A549 (cell line): ENCODE measurements at regions not wholly inside any gene's neighbourhood (a gene's known extent, or its start where the extent isn't known, plus 50 kb on each side); places are given as distances from the start of the nearest gene placed in this dataset.

Experiments
- EP300 ChIP-seq, 2 experiments: fragments of >200 bp; sonication (Bioruptor Twin); formaldehyde crosslinking; IDR thresholded peaks; 2 replicates in 1 of 2; 3 replicates in 1 of 2; pipeline ENCODE4 v1.6.1; 2016 to 2017
- JUN ChIP-seq, 2 experiments: fragments of >200 bp; sonication (Bioruptor Twin); formaldehyde crosslinking; IDR thresholded peaks; 2 replicates in 1 of 2; 3 replicates in 1 of 2; pipeline ENCODE4 v1.6.1; 2016 to 2017
- KDM1A ChIP-seq: fragments of 200-600 bp; sonication (generic); IDR thresholded peaks from 2 replicates; pipeline ENCODE4 v1.6.1; 2016; ENCODE audit warnings: low read depth, mild to moderate bottlenecking
- KDM5A ChIP-seq: fragments of 200-600 bp; sonication (generic); IDR thresholded peaks from 2 replicates; pipeline ENCODE4 v1.6.1; 2016; ENCODE audit warnings: antibody characterized with exemption, mild to moderate bottlenecking
- MAZ ChIP-seq: fragments of 150-350 bp; IDR thresholded peaks from 2 replicates; pipeline ENCODE4 v1.6.1; 2014; ENCODE audit warnings: antibody characterized with exemption, low read depth, low read length, borderline replicate concordance
- POLR2A ChIP-seq: IDR thresholded peaks from 2 replicates; pipeline ENCODE4 v1.6.1; 2012; ENCODE audit warnings: mild to moderate bottlenecking, low read length
- RCOR1 ChIP-seq: fragments of 150-350 bp; IDR thresholded peaks from 2 replicates; pipeline ENCODE4 v1.6.1; 2014; ENCODE audit warnings: antibody characterized with exemption, low read length, low read depth
- RFX5 ChIP-seq: fragments of 450-650 bp; IDR thresholded peaks from 2 replicates; pipeline ENCODE4 v1.7.1; 2014; ENCODE audit warnings: antibody characterized with exemption, mild to moderate bottlenecking, moderate library complexity
- TF ChIP-seq, protein P1 (sequence below): fragments of >200 bp; sonication (Bioruptor Twin); formaldehyde crosslinking; IDR thresholded peaks from 3 replicates; pipeline ENCODE4 v1.5.1; 2016
- TF ChIP-seq, protein P2 (sequence below): IDR thresholded peaks from 2 replicates; pipeline ENCODE4 v1.6.1; 2012
- TF ChIP-seq, protein P3 (sequence below): fragments of 450-650 bp; IDR thresholded peaks from 2 replicates; pipeline ENCODE4 v1.6.1; 2014; ENCODE audit warnings: antibody characterized with exemption

DNA sequence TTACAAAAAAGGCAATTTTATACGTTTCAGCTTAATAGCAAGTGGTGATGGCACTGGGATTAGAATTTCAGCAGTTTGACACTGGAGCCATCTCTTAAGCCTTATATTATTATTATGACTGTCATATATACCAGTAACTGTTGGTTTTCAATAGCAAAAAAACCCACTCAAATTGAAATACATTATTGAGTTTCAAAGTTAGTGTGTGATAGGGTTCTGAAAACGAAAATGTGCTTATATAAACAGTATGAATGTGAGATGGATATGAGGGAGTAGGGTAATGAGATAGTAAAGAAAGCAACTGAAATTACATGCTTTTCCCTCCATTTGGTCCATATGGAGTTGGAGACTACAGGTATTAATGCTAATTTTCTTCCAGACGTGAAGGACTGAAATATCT is 68.6 kb upstream of the ACTBL2 start:
- TF ChIP-seq RCOR1 = no peak
- TF ChIP-seq, protein P1, sequence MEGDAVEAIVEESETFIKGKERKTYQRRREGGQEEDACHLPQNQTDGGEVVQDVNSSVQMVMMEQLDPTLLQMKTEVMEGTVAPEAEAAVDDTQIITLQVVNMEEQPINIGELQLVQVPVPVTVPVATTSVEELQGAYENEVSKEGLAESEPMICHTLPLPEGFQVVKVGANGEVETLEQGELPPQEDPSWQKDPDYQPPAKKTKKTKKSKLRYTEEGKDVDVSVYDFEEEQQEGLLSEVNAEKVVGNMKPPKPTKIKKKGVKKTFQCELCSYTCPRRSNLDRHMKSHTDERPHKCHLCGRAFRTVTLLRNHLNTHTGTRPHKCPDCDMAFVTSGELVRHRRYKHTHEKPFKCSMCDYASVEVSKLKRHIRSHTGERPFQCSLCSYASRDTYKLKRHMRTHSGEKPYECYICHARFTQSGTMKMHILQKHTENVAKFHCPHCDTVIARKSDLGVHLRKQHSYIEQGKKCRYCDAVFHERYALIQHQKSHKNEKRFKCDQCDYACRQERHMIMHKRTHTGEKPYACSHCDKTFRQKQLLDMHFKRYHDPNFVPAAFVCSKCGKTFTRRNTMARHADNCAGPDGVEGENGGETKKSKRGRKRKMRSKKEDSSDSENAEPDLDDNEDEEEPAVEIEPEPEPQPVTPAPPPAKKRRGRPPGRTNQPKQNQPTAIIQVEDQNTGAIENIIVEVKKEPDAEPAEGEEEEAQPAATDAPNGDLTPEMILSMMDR = no peak
- TF ChIP-seq, protein P2, sequence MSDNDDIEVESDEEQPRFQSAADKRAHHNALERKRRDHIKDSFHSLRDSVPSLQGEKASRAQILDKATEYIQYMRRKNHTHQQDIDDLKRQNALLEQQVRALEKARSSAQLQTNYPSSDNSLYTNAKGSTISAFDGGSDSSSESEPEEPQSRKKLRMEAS = no peak
- no peak for TF ChIP-seq EP300 (IDR thresholded peaks at IDR 0.05)
- TF ChIP-seq, protein P3, sequence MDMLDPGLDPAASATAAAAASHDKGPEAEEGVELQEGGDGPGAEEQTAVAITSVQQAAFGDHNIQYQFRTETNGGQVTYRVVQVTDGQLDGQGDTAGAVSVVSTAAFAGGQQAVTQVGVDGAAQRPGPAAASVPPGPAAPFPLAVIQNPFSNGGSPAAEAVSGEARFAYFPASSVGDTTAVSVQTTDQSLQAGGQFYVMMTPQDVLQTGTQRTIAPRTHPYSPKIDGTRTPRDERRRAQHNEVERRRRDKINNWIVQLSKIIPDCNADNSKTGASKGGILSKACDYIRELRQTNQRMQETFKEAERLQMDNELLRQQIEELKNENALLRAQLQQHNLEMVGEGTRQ = no peak
- TF ChIP-seq KDM1A = no peak
- no peak for TF ChIP-seq RFX5
- TF ChIP-seq MAZ = no peak
- TF ChIP-seq JUN (IDR thresholded peaks at IDR 0.05) = no peak
- no peak for TF ChIP-seq POLR2A
- no peak for TF ChIP-seq KDM5A
